H9 (cell line): ENCODE measurements at regions not wholly inside any gene's neighbourhood (a gene's known extent, or its start where the extent isn't known, plus 50 kb on each side); places are given as distances from the start of the nearest gene placed in this dataset.

Experiments used
- DNase-seq: peaks from one replicate; pipeline ENCODE4 v3.0.0-alpha.2; 2017
- H2AFZ ChIP-seq: one replicate; pipeline ENCODE4 v1.6.1; 2013; ENCODE audit warnings: mild to moderate bottlenecking, low read length, control low read depth, moderate library complexity
- H2AK5ac ChIP-seq: 2 replicates; pipeline ENCODE4 v1.6.1; 2013; ENCODE audit warnings: low read length, control low read depth, mixed read lengths; ENCODE audit not compliant: insufficient read length
- H2BK120ac ChIP-seq: one replicate; pipeline ENCODE4 v1.6.1; 2013; ENCODE audit warnings: low read depth, mild to moderate bottlenecking, low read length, control low read depth, inconsistent platforms; ENCODE audit not compliant: poor library complexity, severe bottlenecking
- H2BK12ac ChIP-seq: 2 replicates; pipeline ENCODE4 v1.6.1; 2013; ENCODE audit warnings: low read length, control low read depth, mixed read lengths, low read depth; ENCODE audit not compliant: insufficient read length
- H2BK15ac ChIP-seq: 2 replicates; pipeline ENCODE4 v1.6.1; 2013; ENCODE audit warnings: low read depth, low read length, control low read depth
- H2BK20ac ChIP-seq: one replicate; pipeline ENCODE4 v1.6.1; 2013; ENCODE audit warnings: low read depth, mild to moderate bottlenecking, low read length, control low read depth, inconsistent platforms; ENCODE audit not compliant: poor library complexity, severe bottlenecking
- H2BK5ac ChIP-seq: 2 replicates; pipeline ENCODE4 v1.6.1; 2013; ENCODE audit warnings: low read length, control low read depth, mixed read lengths; ENCODE audit not compliant: insufficient read length
- H3K14ac ChIP-seq: 2 replicates; pipeline ENCODE4 v1.6.1; 2013; ENCODE audit warnings: low read length, control low read depth; ENCODE audit not compliant: insufficient read depth
- H3K18ac ChIP-seq: 2 replicates; pipeline ENCODE4 v1.6.1; 2013; ENCODE audit warnings: low read depth, mild to moderate bottlenecking, mixed read lengths, low read length, control low read depth; ENCODE audit not compliant: insufficient read length
- H3K23ac ChIP-seq: 2 replicates; pipeline ENCODE4 v1.6.1; 2013; ENCODE audit warnings: low read length, control low read depth, mixed read lengths, low read depth; ENCODE audit not compliant: insufficient read length
- H3K23me2 ChIP-seq: 2 replicates; pipeline ENCODE4 v1.6.1; 2013; ENCODE audit warnings: low read depth, mild to moderate bottlenecking, mixed read lengths, low read length, control low read depth; ENCODE audit not compliant: insufficient read length, poor library complexity, severe bottlenecking
- H3K27ac ChIP-seq: 2 replicates; pipeline ENCODE4 v1.5.1; 2013; ENCODE audit warnings: low read length, control low read depth, mixed read lengths, low read depth; ENCODE audit not compliant: insufficient read length
- H3K27me3 ChIP-seq: 2 replicates; pipeline ENCODE4 v1.6.1; 2013; ENCODE audit warnings: low read length, control low read depth, inconsistent platforms; ENCODE audit not compliant: insufficient read depth
- H3K4ac ChIP-seq: 2 replicates; pipeline ENCODE4 v1.6.1; 2013; ENCODE audit warnings: low read depth, mild to moderate bottlenecking, control low read depth, inconsistent platforms, low read length, moderate library complexity
- H3K4me1 ChIP-seq: 2 replicates; pipeline ENCODE4 v1.6.1; 2013; ENCODE audit warnings: low read length, control low read depth, inconsistent platforms; ENCODE audit not compliant: insufficient read depth
- H3K4me2 ChIP-seq: 2 replicates; pipeline ENCODE4 v1.6.1; 2013; ENCODE audit warnings: low read length, control low read depth, mixed read lengths; ENCODE audit not compliant: insufficient read length, insufficient read depth
- H3K56ac ChIP-seq: 2 replicates; pipeline ENCODE4 v1.6.1; 2013; ENCODE audit warnings: low read depth, mild to moderate bottlenecking, mixed read lengths, low read length, control low read depth; ENCODE audit not compliant: insufficient read length
- H3K79me1 ChIP-seq: 2 replicates; pipeline ENCODE4 v1.6.1; 2013; ENCODE audit warnings: low read depth, mild to moderate bottlenecking, moderate library complexity, low read length, control low read depth, inconsistent platforms; ENCODE audit not compliant: insufficient read depth, poor library complexity, severe bottlenecking
- H3K79me2 ChIP-seq: 2 replicates; pipeline ENCODE4 v1.6.1; 2013; ENCODE audit warnings: low read length, control low read depth, inconsistent platforms; ENCODE audit not compliant: insufficient read depth
- H3K9ac ChIP-seq: 2 replicates; pipeline ENCODE4 v1.6.1; 2013; ENCODE audit warnings: low read length, control low read depth, mixed read lengths; ENCODE audit not compliant: insufficient read length; ENCODE audit errors: extremely low read depth
- H3K9me3 ChIP-seq: one replicate; pipeline ENCODE4 v1.6.1; 2013; ENCODE audit warnings: low read depth, low read length, inconsistent platforms; ENCODE audit not compliant: control insufficient read depth
- H3T11ph ChIP-seq: one replicate; pipeline ENCODE4 v1.6.1; 2013; ENCODE audit warnings: mild to moderate bottlenecking, low read length, control low read depth, inconsistent platforms
- H4K20me1 ChIP-seq: one replicate; pipeline ENCODE4 v1.6.1; 2013; ENCODE audit not compliant: control insufficient read depth, insufficient read length, insufficient read depth
- H4K5ac ChIP-seq: 2 replicates; pipeline ENCODE4 v1.6.1; 2013; ENCODE audit warnings: low read depth, mild to moderate bottlenecking, mixed read lengths, low read length, control low read depth; ENCODE audit not compliant: insufficient read length
- H4K8ac ChIP-seq: replicated peaks from 2 replicates; pipeline ENCODE4 v1.6.1; 2013; ENCODE audit warnings: low read length, control low read depth, mixed read lengths, low read depth; ENCODE audit not compliant: insufficient read length
- H4K91ac ChIP-seq: 2 replicates; pipeline ENCODE4 v1.6.1; 2013; ENCODE audit warnings: low read depth, mild to moderate bottlenecking, moderate library complexity, mixed read lengths, low read length, control low read depth; ENCODE audit not compliant: insufficient read length
- H3K27ac Mint-ChIP-seq, 3 experiments: 2 replicates in 2 of 3; 3 replicates in 1 of 3; pipeline ENCODE4 v1.8.0; 2020 to 2021; ENCODE audit warnings: mixed read lengths in 3 of 3, mild to moderate bottlenecking in 1 of 3, moderate library complexity in 1 of 3
- H3K27me3 Mint-ChIP-seq: 2 replicates; pipeline ENCODE4 v1.8.0; 2021; ENCODE audit warnings: low read depth, mild to moderate bottlenecking, moderate library complexity, mixed read lengths
- H3K36me3 Mint-ChIP-seq, 3 experiments: 2 replicates in 2 of 3; 3 replicates in 1 of 3; pipeline ENCODE4 v1.8.0; 2020 to 2021; ENCODE audit warnings: low read depth in 3 of 3, mixed read lengths in 3 of 3; ENCODE audit not compliant: insufficient read depth in 1 of 3
- H3K4me1 Mint-ChIP-seq, 2 experiments: 2 replicates each; pipeline ENCODE4 v1.8.0; 2020; ENCODE audit warnings: mixed read lengths in 2 of 2
- H3K4me3 Mint-ChIP-seq, 2 experiments: 2 replicates in 1 of 2; 3 replicates in 1 of 2; pipeline ENCODE4 v1.8.0; 2020 to 2021; ENCODE audit warnings: mild to moderate bottlenecking in 2 of 2, mixed read lengths in 2 of 2, moderate library complexity in 1 of 2
- H3K9me3 Mint-ChIP-seq, 2 experiments: 2 replicates in 1 of 2; 3 replicates in 1 of 2; pipeline ENCODE4 v1.8.0; 2020; ENCODE audit warnings: mild to moderate bottlenecking in 2 of 2, mixed read lengths in 2 of 2, moderate library complexity in 1 of 2
- CTCF ChIP-seq: fragments of 200-600 bp; sonication (generic); conservative IDR thresholded peaks from 3 replicates; pipeline ENCODE4 v1.8.0; 2021; ENCODE audit warnings: antibody characterized with exemption, mild to moderate bottlenecking
- WGBS: extraction: QIAGEN DNeasy Blood & Tissue Kit; methylation state at CpG from one replicate; pipeline ENCODE4 v1.1.7; 2013; ENCODE audit warnings: missing lambda C conversion rate, low lambda C conversion rate, mixed read lengths; ENCODE audit not compliant: insufficient read length; ENCODE audit errors: extremely low coverage; 5-methylcytosine and 5-hydroxymethylcytosine counted together

- H3K4me2 ChIP-seq: no peak overlapping the region
- no peak overlapping the region for H2AFZ ChIP-seq
- no peak overlapping the region for H2BK20ac ChIP-seq
- Mint-ChIP-seq H3K36me3 (peaks cover 8 to 10% (median 10%) of the 10 kb centered on the region in 3 experiments; a peak in 6 of 7 replicates), H3K27me3 (no peaks in the 10 kb centered on the region), H3K4me3 (no peak overlapping the region), H3K4me1 (no peaks in the 10 kb centered on the region), H3K27ac (no peak overlapping the region), H3K9me3 (no peaks in the 10 kb centered on the region)
- WGBS: no CpG with 5 or more reads among the region's 3 CpGs
- no peaks in the 10 kb centered on the region for H3K23me2 ChIP-seq
- no peak overlapping the region for H4K91ac ChIP-seq
- no peaks in the 10 kb centered on the region for H3K27me3 ChIP-seq
- no peak overlapping the region for H4K8ac ChIP-seq
- H3K79me2 ChIP-seq: no peaks in the 10 kb centered on the region
- no peak overlapping the region for H2AK5ac ChIP-seq
- H4K5ac ChIP-seq: no peak overlapping the region
- H3K14ac ChIP-seq: no peak overlapping the region
- no peak overlapping the region for H2BK120ac ChIP-seq
- no peak overlapping the region for H3T11ph ChIP-seq
- no peaks in the 10 kb centered on the region for H3K79me1 ChIP-seq
- no peak overlapping the region for H3K4ac ChIP-seq
- H3K56ac ChIP-seq: no peak overlapping the region
- no peak overlapping the region for H3K23ac ChIP-seq
- H3K9me3 ChIP-seq: no peaks in the 10 kb centered on the region
- no peaks in the 10 kb centered on the region for H3K4me1 ChIP-seq
- no peak overlapping the region for H3K27ac ChIP-seq
- H2BK15ac ChIP-seq: no peak overlapping the region
- H3K9ac ChIP-seq: no peak overlapping the region
- no peak for TF ChIP-seq CTCF
- no peaks in the 10 kb centered on the region for H4K20me1 ChIP-seq
- no peak overlapping the region for H3K18ac ChIP-seq
- no peak overlapping the region for H2BK5ac ChIP-seq
- DNase-seq: no peak
- H2BK12ac ChIP-seq: no peak overlapping the region
Observed at GRCh38 chr15:62653122-62653521, 389.4 kb upstream of the TPM1 start.
